K562 (cell line): ENCODE measurements at regions not wholly inside any gene's neighbourhood (a gene's known extent, or its start where the extent isn't known, plus 50 kb on each side); places are given as distances from the start of the nearest gene placed in this dataset.
"Not testable (repeated sequence)": the region's sequence is repeated elsewhere in the genome, so short reads cannot be mapped to it uniquely, and the experiment has no call there.

Experiments used
- ATAC-seq: fragments of 200-7000 bp; cut with Tn5 transposase; 3 replicates; pipeline ENCODE4 v1.9.1; 2020; ENCODE audit warnings: moderate library complexity
- BruUV-seq: library from RNA; stranded (reverse); fragments of 400-500 nt; replicated peaks from 2 replicates; lab custom pipeline; 2021; lab: Mats Ljungman, UMichigan
- CTCF ChIA-PET: fragments of 300-600 bp; formaldehyde crosslinking; extraction: SDS; loops from one replicate; lab custom pipeline; 2021; ENCODE audit warnings: low intra/inter-chr PET ratio; lab: Yijun Ruan, JAX
- POLR2A ChIA-PET: fragments of 300-600, 350-650 bp; sonication (Branson Sonifier 250); formaldehyde crosslinking; extraction: SDS; loops from one replicate; lab custom pipeline; 2021; ENCODE audit warnings: antibody characterized with exemption, inconsistent platforms; lab: Yijun Ruan, JAX
- DNase-seq, 4 experiments: peaks; one replicate each; pipeline versions ENCODE4 v3.0.0 to v3.0.0-alpha.2; 2011 to 2018; ENCODE audit warnings: low spot score in 3 of 4, mixed read lengths in 3 of 4; ENCODE audit errors: extremely low read depth in 1 of 4
- FAIRE-seq: peaks from 2 replicates; lab custom pipeline; 2011; peaks lifted over from hg19 to GRCh38; lab: Jason Lieb, UNC
- H2AFZ ChIP-seq: 2 replicates; pipeline ENCODE4 v1.6.0; 2011; ENCODE audit warnings: low read depth, low read length, control low read depth, inconsistent platforms
- H3K27ac ChIP-seq: fragments of 200-600 bp; 3 replicates; pipeline ENCODE4 v1.8.0; 2011; ENCODE audit warnings: low read depth, mild to moderate bottlenecking, control low read depth, inconsistent platforms, low read length, moderate library complexity, mixed read lengths; ENCODE audit errors: extremely low read depth
- H3K27me3 ChIP-seq, 2 experiments: fragments of 300-600 bp in 1 of 2; 2 replicates in 1 of 2; 3 replicates in 1 of 2; pipeline versions ENCODE4 v1.6.0 to v1.8.0; 2011; ENCODE audit warnings: inconsistent platforms in 2 of 2, low read length in 2 of 2, mild to moderate bottlenecking in 1 of 2, mixed read lengths in 1 of 2, moderate library complexity in 1 of 2; ENCODE audit not compliant: control insufficient read depth in 2 of 2, insufficient read depth in 2 of 2
- H3K36me3 ChIP-seq: fragments of 300-600 bp; 3 replicates; pipeline ENCODE4 v1.8.0; 2011; ENCODE audit warnings: mild to moderate bottlenecking, low read length, inconsistent platforms; ENCODE audit not compliant: control insufficient read depth, insufficient read depth
- H3K4me1 ChIP-seq, 2 experiments: fragments of 200-600 bp in 1 of 2; replicated peaks in 1 of 2; 2 replicates in 1 of 2; 3 replicates in 1 of 2; pipeline versions ENCODE4 v1.5.1 to v1.8.0; 2011; ENCODE audit warnings: inconsistent platforms in 2 of 2, low read length in 2 of 2, mild to moderate bottlenecking in 1 of 2, mixed read lengths in 1 of 2, moderate library complexity in 1 of 2; ENCODE audit not compliant: control insufficient read depth in 2 of 2, insufficient read depth in 2 of 2
- H3K4me2 ChIP-seq: 2 replicates; pipeline ENCODE4 v1.6.1; 2011; ENCODE audit warnings: low read length, control low read depth, inconsistent platforms, mixed read lengths; ENCODE audit not compliant: insufficient read depth
- H3K4me3 ChIP-seq: fragments of 200-600 bp; sonication (generic), shearing (Covaris generic); 2 replicates; pipeline ENCODE4 v1.5.1; 2016; ENCODE audit warnings: control low read depth, inconsistent platforms
- H3K79me2 ChIP-seq: fragments of 200-600 bp; 3 replicates; pipeline ENCODE4 v1.8.0; 2011; ENCODE audit warnings: low read length, inconsistent platforms; ENCODE audit not compliant: control insufficient read depth, insufficient read depth
- H3K9ac ChIP-seq, 2 experiments: 2 replicates each; pipeline versions ENCODE4 v1.6.0 to v1.6.1; 2011; ENCODE audit warnings: low read depth in 2 of 2, low read length in 2 of 2, control low read depth in 1 of 2, inconsistent platforms in 1 of 2, mild to moderate bottlenecking in 1 of 2, mixed read lengths in 1 of 2; ENCODE audit not compliant: insufficient read depth in 1 of 2
- H3K9me1 ChIP-seq: one replicate; pipeline ENCODE4 v1.6.0; 2011; ENCODE audit warnings: inconsistent platforms, mild to moderate bottlenecking, low read length, moderate library complexity; ENCODE audit not compliant: control insufficient read depth, insufficient read depth
- H3K9me3 ChIP-seq: replicated peaks from 2 replicates; pipeline ENCODE4 v1.5.1; 2011; ENCODE audit warnings: low read depth, low read length, inconsistent platforms; ENCODE audit not compliant: control insufficient read depth, insufficient read depth
- H4K20me1 ChIP-seq: replicated peaks from 2 replicates; pipeline ENCODE4 v1.6.1; 2011; ENCODE audit warnings: low read length, inconsistent platforms, mixed read lengths; ENCODE audit not compliant: control insufficient read depth, insufficient read depth
- CAMTA2 ChIP-seq: fragments of 250-450 bp; sonication (Bioruptor Pico); conservative IDR thresholded peaks from 2 replicates; pipeline ENCODE4 v1.5.1; 2022
- DACH1 ChIP-seq: fragments of 450-650 bp; IDR thresholded peaks from 2 replicates; pipeline ENCODE4 v1.6.1; 2018; ENCODE audit not compliant: partially characterized antibody
- DIDO1 ChIP-seq: fragments of 450-650 bp; IDR thresholded peaks from 2 replicates; pipeline ENCODE4 v1.6.1; 2016; ENCODE audit warnings: low read depth, missing biosample characterization, missing genetic modification characterization
- RFX1 ChIP-seq: fragments of 450-650 bp; IDR thresholded peaks from 2 replicates; pipeline ENCODE4 v1.6.1; 2016; ENCODE audit warnings: mild to moderate bottlenecking, moderate library complexity
- TCF3 ChIP-seq: sonication (generic); formaldehyde crosslinking; IDR thresholded peaks from 2 replicates; pipeline ENCODE4 v1.4.0; 2020; ENCODE audit warnings: mild to moderate bottlenecking, missing genetic modification reagents
- TCF7L2 ChIP-seq: fragments of 150-350 bp; IDR thresholded peaks from 2 replicates; pipeline ENCODE4 v1.6.1; 2016; ENCODE audit warnings: low read depth, mild to moderate bottlenecking, low read length, moderate library complexity
- ZNF121 ChIP-seq: sonication (generic); formaldehyde crosslinking; conservative IDR thresholded peaks from 2 replicates; pipeline ENCODE4 v1.8.0; 2022; ENCODE audit warnings: missing genetic modification reagents
- whole genome bisulfite sequencing: fragments of 100-300 bp; shearing (Covaris generic); methylation state at CpG from one replicate; pipeline ENCODE4 v1.1.6; 2016; ENCODE audit warnings: low coverage, mixed read lengths; ENCODE audit not compliant: insufficient coverage; ENCODE audit errors: missing lambda C conversion rate; 5-methylcytosine and 5-hydroxymethylcytosine counted together
- in situ Hi-C: fragments of 300-500 bp; cut with MboI; formaldehyde crosslinking; loops from 4 replicates; pipeline ENCODE4 v1.15.0; 2018; ENCODE audit warnings: inconsistent platforms, mixed read lengths
- intact Hi-C: fragments of 100-400 bp; cut with micrococcal nuclease; formaldehyde crosslinking; loops from 2 replicates; pipeline ENCODE4 v1.14.2; 2022

DNA sequence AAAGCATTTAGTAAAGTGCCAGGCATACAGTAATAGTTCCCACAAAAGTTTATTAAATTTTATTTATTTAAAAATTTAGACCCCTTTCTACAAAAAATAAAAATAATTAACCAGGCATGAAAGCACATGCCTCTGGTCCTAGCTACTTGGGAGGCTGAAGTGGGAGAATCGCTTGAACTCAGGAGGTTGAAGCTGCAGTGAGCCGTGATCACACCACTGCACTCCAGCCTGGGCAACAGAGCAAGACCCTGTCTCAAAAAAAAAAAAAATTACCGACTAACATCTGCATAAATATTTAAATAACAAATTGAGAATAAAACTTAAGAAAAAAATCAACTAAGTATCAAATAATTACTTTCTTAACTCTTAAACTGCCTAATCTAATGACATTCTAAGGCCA is 64.3 kb upstream of the TRIM24 start:
- no peak for TF ChIP-seq CAMTA2 (CRISPR knock-in tag)
- TF ChIP-seq ZNF121 (CRISPR knock-in tag): peak; percentile 14; the same call in 1 of the 2 replicates
- no peak overlapping the region for H3K27ac ChIP-seq

DNA sequence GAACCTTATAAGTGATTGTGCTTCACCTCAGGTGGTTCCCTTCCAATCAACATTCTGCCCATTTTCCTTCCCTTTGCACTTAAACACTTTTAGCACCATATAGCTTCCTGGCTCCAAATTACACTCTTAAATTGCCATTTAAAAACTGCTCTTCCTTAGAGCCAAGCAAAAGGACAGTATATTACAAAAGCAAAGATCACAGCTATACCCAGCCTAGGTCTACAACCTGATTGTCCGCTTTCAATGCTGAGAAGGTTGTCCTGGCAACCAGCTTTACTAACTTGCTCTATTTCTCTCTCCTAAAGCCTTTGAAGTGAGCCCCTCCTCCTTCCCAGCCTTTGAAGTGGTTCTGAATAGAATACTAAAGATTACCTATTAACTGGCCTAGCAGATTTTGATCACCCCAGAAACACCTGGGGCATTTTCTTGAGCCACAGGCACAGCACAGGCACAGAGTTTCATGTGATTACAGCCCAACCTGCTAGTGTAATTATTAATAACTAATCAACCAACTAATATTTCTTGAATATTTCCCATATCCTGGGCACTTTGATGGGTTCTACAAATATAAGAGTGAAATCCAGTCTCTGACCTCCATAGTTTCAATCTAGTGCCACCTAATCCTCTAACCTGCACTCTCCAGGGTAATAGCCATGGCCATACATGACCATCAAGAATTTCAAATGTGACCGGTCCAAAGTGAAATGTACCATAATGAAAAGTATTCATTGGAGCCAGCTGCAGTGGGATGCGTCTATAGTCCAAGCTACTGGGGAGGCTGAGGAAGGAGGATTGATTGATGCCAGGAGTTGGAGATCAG is 63.6 kb upstream of the TRIM24 start:
- CTCF ChIA-PET: no interaction called here
- POLR2A ChIA-PET: interaction anchor here (0.8 to 0.9 kb wide), 2 partner anchors 19 to 68 kb away, joined by 3 to 4 read pairs; no protein-coding TSS in a partner anchor
- H3K36me3 ChIP-seq: no peaks in the 10 kb centered on the region
- no peak overlapping the region for H3K9ac ChIP-seq
- H3K4me3 ChIP-seq: no peak overlapping the region
- TF ChIP-seq TCF3 (CRISPR knock-in tag) (no peak), DACH1 (peak; percentile 39), RFX1 (peak; percentile 76), DIDO1 (tag) (no peak), TCF7L2 (0 out of 2 replicates have a peak, but pooled peaks have one; percentile 16)
- intact Hi-C loops (no loop called here), in situ Hi-C loops (no loop called here)
- no peaks in the 10 kb centered on the region for H3K9me3 ChIP-seq
- peaks cover 0 to 7% of the 10 kb centered on the region in 2 experiments; a peak in 2 of 5 replicates for H3K4me1 ChIP-seq
- BruUV-seq: no TSS peak
- no peaks in the 10 kb centered on the region for H3K9me1 ChIP-seq
- ATAC-seq (no peak), DNase-seq (no peak), FAIRE-seq (no peak)
- no peaks in the 10 kb centered on the region for H3K79me2 ChIP-seq
- H2AFZ ChIP-seq: peak overlapping the region; percentile 29; the same call in 1 of the 2 replicates
- H4K20me1 ChIP-seq: no peaks in the 10 kb centered on the region
- no peaks in the 10 kb centered on the region for H3K27me3 ChIP-seq
- H3K4me2 ChIP-seq: no peak overlapping the region
- WGBS: 56% methylated on average over 3 of the region's 3 CpGs
- H3K27ac ChIP-seq: no peak overlapping the region

More for the DNA sequence above, 64.3 kb upstream of the TRIM24 start:
- BruUV-seq: no TSS peak
- Histone ChIP-seq H3K9ac (no peak overlapping the region), H3K9me1 (no peaks in the 10 kb centered on the region), H3K79me2 (no peaks in the 10 kb centered on the region), H3K4me3 (no peak overlapping the region), H4K20me1 (no peaks in the 10 kb centered on the region), H3K27me3 (no peaks in the 10 kb centered on the region), H3K4me2 (no peak overlapping the region), H3K9me3 (no peaks in the 10 kb centered on the region), H3K36me3 (no peaks in the 10 kb centered on the region), H3K4me1 (peaks cover 0 to 7% of the 10 kb centered on the region in 2 experiments; a peak in 2 of 5 replicates), H2AFZ (no peak overlapping the region)
- FAIRE-seq (no peak), DNase-seq (no peak), ATAC-seq (no peak)
- WGBS: 13% methylated on average over 3 of the region's 3 CpGs
- in situ Hi-C loops: no loop called here
- CTCF ChIA-PET: no interaction called here
- intact Hi-C loops: no loop called here
- POLR2A ChIA-PET: no interaction called here

DNA sequence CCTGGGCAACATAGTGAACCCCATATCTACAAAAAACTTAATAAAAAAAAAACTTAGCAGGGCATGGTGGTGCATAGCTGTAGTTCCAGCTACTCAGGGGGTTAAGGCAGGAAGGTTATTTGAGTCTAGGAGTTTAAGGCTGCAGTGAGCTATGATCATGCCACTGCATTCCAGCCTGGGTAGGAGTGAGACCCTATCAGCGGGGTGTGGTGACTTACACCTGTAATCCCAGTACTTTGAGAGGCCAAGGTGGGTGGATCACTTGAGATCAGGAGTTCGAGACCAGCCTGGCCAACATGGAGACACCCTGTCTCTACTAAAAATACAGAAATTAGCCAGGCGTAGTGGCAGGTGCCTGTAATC is 63.0 kb upstream of the TRIM24 start:
- CTCF ChIA-PET: not testable (repeated sequence)

More for the DNA sequence above, 63.0 kb upstream of the TRIM24 start:
- H3K4me2 ChIP-seq, H3K4me3 ChIP-seq, H3K4me1 ChIP-seq, H3K27me3 ChIP-seq, H3K9ac ChIP-seq, FAIRE-seq, in situ Hi-C loops, H3K36me3 ChIP-seq, ATAC-seq, H4K20me1 ChIP-seq, H3K79me2 ChIP-seq, DNase-seq, H2AFZ ChIP-seq, H3K9me1 ChIP-seq, H3K9me3 ChIP-seq, H3K27ac ChIP-seq, BruUV-seq, intact Hi-C loops: not testable (repeated sequence)
- WGBS: 39% methylated on average over 3 of the region's 3 CpGs
- POLR2A ChIA-PET: interaction anchor here (0.8 to 0.9 kb wide), 2 partner anchors 18 to 67 kb away, joined by 3 to 4 read pairs; no protein-coding TSS in a partner anchor
